Uterus (tissue), 2 donors: ENCODE measurements at regions not wholly inside any gene's neighbourhood (a gene's known extent, or its start where the extent isn't known, plus 50 kb on each side); places are given as distances from the start of the nearest gene placed in this dataset.

Source experiments
- CTCF ChIP-seq, 4 experiments: fragments of 200-600 bp in 2 of 4; fragments of 450-650 bp in 2 of 4; sonication (generic) in 2 of 4; IDR thresholded peaks; one replicate each; pipeline ENCODE4 v1.5.1; 2016 to 2019; ENCODE audit warnings: antibody characterized with exemption in 4 of 4, mild to moderate bottlenecking in 2 of 4, moderate library complexity in 1 of 4
- POLR2A ChIP-seq, 2 donors: fragments of 450-650 bp; IDR thresholded peaks; one replicate each; pipeline ENCODE4 v1.6.1; 2016; ENCODE audit warnings: antibody characterized with exemption in 2 of 2, mild to moderate bottlenecking in 1 of 2, moderate library complexity in 1 of 2

DNA sequence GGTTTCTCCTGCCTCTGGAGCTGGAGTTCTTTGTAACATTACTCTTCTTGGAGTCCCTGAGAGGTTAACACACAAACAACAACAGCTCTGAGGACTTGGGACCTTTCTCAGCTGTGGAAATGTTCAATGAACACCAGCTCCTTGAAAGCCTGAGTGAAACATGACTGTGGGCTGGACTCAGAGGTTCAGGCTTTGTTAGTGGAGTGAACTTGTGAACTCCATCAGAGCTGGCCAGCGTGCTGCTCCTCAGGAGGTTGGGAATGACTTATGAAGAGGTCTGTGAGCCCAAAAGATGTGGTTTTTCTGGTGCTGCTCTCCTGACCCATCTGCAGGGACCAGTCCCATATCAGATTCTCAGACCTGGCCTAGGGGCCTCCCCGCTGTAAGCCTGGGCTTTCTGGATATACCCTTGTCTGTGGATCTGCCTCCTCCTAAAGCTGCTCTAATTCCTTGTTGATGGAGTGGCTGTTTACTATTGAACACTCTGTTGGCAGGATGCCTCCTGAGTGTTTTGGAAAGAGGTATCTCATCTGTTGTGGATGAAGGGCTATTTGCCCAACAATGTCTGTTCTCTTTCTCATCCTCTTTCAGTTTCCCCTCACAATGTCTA is 170.0 kb upstream of the GDNF start:
- TF ChIP-seq CTCF (IDR thresholded peaks at IDR 0.05) (no peak), POLR2A (IDR thresholded peaks at IDR 0.05) (no peak)
